SK-N-SH treated with all-trans-retinoic acid at 6 μM for 48 hours (cell line): ENCODE measurements at regions not wholly inside any gene's neighbourhood (a gene's known extent, or its start where the extent isn't known, plus 50 kb on each side); places are given as distances from the start of the nearest gene placed in this dataset.

ENCODE experiments used
- ATAC-seq: fragments of 200-7000 bp; cut with Tn5 transposase; 3 replicates; pipeline ENCODE4 v1.9.1; 2020; ENCODE audit warnings: mild to moderate bottlenecking, moderate library complexity
- ARNTL ChIP-seq: fragments of 450-650 bp; formaldehyde crosslinking; IDR thresholded peaks from 2 replicates; pipeline ENCODE4 v1.5.0; 2020; ENCODE audit warnings: low read depth, mild to moderate bottlenecking, moderate library complexity, borderline replicate concordance
- BACH2 ChIP-seq: fragments of 250-450 bp; sonication (Bioruptor Pico); IDR thresholded peaks from 2 replicates; pipeline ENCODE4 v1.9.0; 2021; ENCODE audit warnings: mild to moderate bottlenecking, borderline replicate concordance
- CREB5 ChIP-seq: fragments of 250-450 bp; sonication (Bioruptor Pico); IDR thresholded peaks from 2 replicates; pipeline ENCODE4 v1.5.1; 2020; ENCODE audit warnings: low read depth, mild to moderate bottlenecking, moderate library complexity
- CSDC2 ChIP-seq: fragments of 250-450 bp; sonication (Bioruptor Pico); IDR thresholded peaks from 2 replicates; pipeline ENCODE4 v1.5.0; 2020; ENCODE audit warnings: mild to moderate bottlenecking, moderate library complexity
- CSRNP3 ChIP-seq: fragments of 250-450 bp; sonication (Bioruptor Pico); IDR thresholded peaks from 2 replicates; pipeline ENCODE4 v1.5.1; 2021; ENCODE audit warnings: mild to moderate bottlenecking, moderate library complexity
- ESRRG ChIP-seq: fragments of 250-450 bp; sonication (Bioruptor Pico); IDR thresholded peaks from 2 replicates; pipeline ENCODE4 v1.6.1; 2021; ENCODE audit warnings: mild to moderate bottlenecking
- GLIS3 ChIP-seq: fragments of 250-450 bp; sonication (Bioruptor Pico); IDR thresholded peaks from 2 replicates; pipeline ENCODE4 v1.5.0; 2020; ENCODE audit warnings: mild to moderate bottlenecking, moderate library complexity
- ISL1 ChIP-seq: fragments of 250-450 bp; sonication (Bioruptor Pico); IDR thresholded peaks from 2 replicates; pipeline ENCODE4 v2.1.2; 2022; ENCODE audit warnings: mild to moderate bottlenecking, moderate library complexity
- PATZ1 ChIP-seq: fragments of 250-450 bp; sonication (Bioruptor Pico); IDR thresholded peaks from 2 replicates; pipeline ENCODE4 v1.8.0; 2020; ENCODE audit warnings: mild to moderate bottlenecking, moderate library complexity, borderline replicate concordance
- RARB ChIP-seq: fragments of 250-450 bp; sonication (Bioruptor Pico); IDR thresholded peaks from 2 replicates; pipeline ENCODE4 v1.8.0; 2021; ENCODE audit warnings: mild to moderate bottlenecking, moderate library complexity
- SNAI2 ChIP-seq: fragments of 250-450 bp; sonication (Bioruptor Pico); IDR thresholded peaks from 2 replicates; pipeline ENCODE4 v1.5.0; 2020; ENCODE audit warnings: mild to moderate bottlenecking, moderate library complexity
- TCF4 ChIP-seq: fragments of 250-450 bp; sonication (Bioruptor Pico); IDR thresholded peaks from 2 replicates; pipeline ENCODE4 v1.8.0; 2021; ENCODE audit warnings: mild to moderate bottlenecking, moderate library complexity, borderline replicate concordance
- TOX ChIP-seq: fragments of 250-450 bp; sonication (Bioruptor Pico); IDR thresholded peaks from 2 replicates; pipeline ENCODE4 v1.8.0; 2021; ENCODE audit warnings: mild to moderate bottlenecking, moderate library complexity, borderline replicate concordance
- TSHZ2 ChIP-seq: fragments of 250-450 bp; sonication (Bioruptor Pico); IDR thresholded peaks from 2 replicates; pipeline ENCODE4 v1.5.0; 2020; ENCODE audit warnings: mild to moderate bottlenecking, moderate library complexity
- ZC3H10 ChIP-seq: fragments of 250-450 bp; sonication (Bioruptor Pico); IDR thresholded peaks from 2 replicates; pipeline ENCODE4 v1.5.1; 2021; ENCODE audit warnings: mild to moderate bottlenecking, moderate library complexity
- ZFP3 ChIP-seq: fragments of 250-450 bp; sonication (Bioruptor Pico); IDR thresholded peaks from 2 replicates; pipeline ENCODE4 v1.5.0; 2020; ENCODE audit warnings: mild to moderate bottlenecking, moderate library complexity
- ZFP30 ChIP-seq: fragments of 450-650 bp; formaldehyde crosslinking; IDR thresholded peaks from 2 replicates; pipeline ENCODE4 v1.5.0; 2022; ENCODE audit warnings: mild to moderate bottlenecking, moderate library complexity
- ZNF70 ChIP-seq: fragments of 450-650 bp; formaldehyde crosslinking; IDR thresholded peaks from 2 replicates; pipeline ENCODE4 v1.5.0; 2020; ENCODE audit warnings: mild to moderate bottlenecking, moderate library complexity
- ZNF8 ChIP-seq: fragments of 450-650 bp; formaldehyde crosslinking; IDR thresholded peaks from 2 replicates; pipeline ENCODE4 v1.5.0; 2020; ENCODE audit warnings: mild to moderate bottlenecking, moderate library complexity

GRCh38 chr12:58386136-58386535 lies 444.8 kb downstream of the ATP23 start (continued):
- TF ChIP-seq TSHZ2 (CRISPR knock-in tag) (no peak), ESRRG (CRISPR knock-in tag) (no peak), ZNF8 (CRISPR knock-in tag) (no peak), ZC3H10 (no peak), BACH2 (CRISPR knock-in tag) (no peak)

- TF ChIP-seq BACH2 (CRISPR knock-in tag) (no peak), ZNF8 (CRISPR knock-in tag) (no peak), PATZ1 (CRISPR knock-in tag) (no peak), ZC3H10 (no peak), TCF4 (CRISPR knock-in tag) (no peak), CSRNP3 (CRISPR knock-in tag) (no peak), GLIS3 (CRISPR knock-in tag) (no peak), CSDC2 (CRISPR knock-in tag) (no peak), TOX (CRISPR knock-in tag) (no peak)
- no peak for ATAC-seq
Measured at GRCh38 chr12:58387199-58387598, 445.8 kb downstream of the ATP23 start.

- 0 out of 3 replicates have a peak, but pooled peaks have one; percentile 44 for ATAC-seq
- TF ChIP-seq TCF4 (CRISPR knock-in tag) (no peak), ZFP30 (no peak), BACH2 (CRISPR knock-in tag) (no peak), CREB5 (CRISPR knock-in tag) (no peak), ARNTL (CRISPR knock-in tag) (no peak), TSHZ2 (CRISPR knock-in tag) (no peak), ZFP3 (CRISPR knock-in tag) (no peak), ESRRG (CRISPR knock-in tag) (no peak), PATZ1 (CRISPR knock-in tag) (no peak), RARB (CRISPR knock-in tag) (no peak), ZNF70 (CRISPR knock-in tag) (no peak), SNAI2 (CRISPR knock-in tag) (no peak), ISL1 (CRISPR knock-in tag) (no peak), ZC3H10 (no peak), ZNF8 (CRISPR knock-in tag) (no peak)
- TF ChIP-seq, all 23 proteins: peak for 0
Measured at GRCh38 chr12:58388261-58388660, 446.9 kb downstream of the ATP23 start.
